A673 (cell line): ENCODE measurements at regions not wholly inside any gene's neighbourhood (a gene's known extent, or its start where the extent isn't known, plus 50 kb on each side); places are given as distances from the start of the nearest gene placed in this dataset.

Source experiments
- BruUV-seq: library from RNA; stranded (reverse); fragments of 400-500 nt; replicated peaks from 2 replicates; lab custom pipeline; 2021; lab: Mats Ljungman, UMichigan
- CTCF ChIA-PET: fragments of 300-600 bp; sonication (Branson Sonifier 250); formaldehyde crosslinking; loops from one replicate; lab custom pipeline; 2022; ENCODE audit warnings: antibody characterized with exemption; lab: Charles Lee
- POLR2A ChIA-PET: fragments of 300-600 bp; sonication (Branson Sonifier 250); formaldehyde crosslinking; loops from one replicate; lab custom pipeline; 2022; ENCODE audit warnings: antibody characterized with exemption; ENCODE audit not compliant: low non-redundant PET; lab: Charles Lee
- DNase-seq: peaks from one replicate; pipeline ENCODE4 v3.0.0-alpha.2; 2015; ENCODE audit warnings: low spot score
- H3K27ac ChIP-seq: fragments of 200-600 bp; sonication (generic); 2 replicates; pipeline ENCODE4 v1.5.1; 2016; ENCODE audit warnings: mixed run types, low read depth, mild to moderate bottlenecking, mixed read lengths, antibody characterized with exemption, low read length; ENCODE audit not compliant: poor library complexity, severe bottlenecking
- H3K27me3 ChIP-seq: fragments of 200-600 bp; sonication (generic); replicated peaks from 2 replicates; pipeline ENCODE4 v1.6.1; 2017; ENCODE audit warnings: mixed run types, low read depth, mild to moderate bottlenecking, mixed read lengths, antibody characterized with exemption, low read length; ENCODE audit not compliant: insufficient read depth, poor library complexity
- H3K36me3 ChIP-seq: fragments of 200-600 bp; sonication (generic); 2 replicates; pipeline ENCODE4 v1.6.1; 2016; ENCODE audit warnings: mixed run types, mild to moderate bottlenecking, mixed read lengths, antibody characterized with exemption, low read length; ENCODE audit not compliant: insufficient read depth, poor library complexity, severe bottlenecking
- H3K4me1 ChIP-seq: fragments of 200-600 bp; sonication (generic); 2 replicates; pipeline ENCODE4 v1.6.1; 2017; ENCODE audit warnings: mixed run types, mild to moderate bottlenecking, mixed read lengths, antibody characterized with exemption, low read length; ENCODE audit not compliant: insufficient read depth, poor library complexity, severe bottlenecking
- H3K4me3 ChIP-seq: fragments of 200-600 bp; sonication (generic); 2 replicates; pipeline ENCODE4 v1.5.1; 2016; ENCODE audit warnings: low read depth, mixed run types, mild to moderate bottlenecking, mixed read lengths, low read length; ENCODE audit not compliant: poor library complexity, severe bottlenecking
- H3K9me3 ChIP-seq: fragments of 200-600 bp; sonication (generic); 2 replicates; pipeline ENCODE4 v1.6.1; 2016; ENCODE audit warnings: mixed run types, low read depth, mild to moderate bottlenecking, mixed read lengths, antibody characterized with exemption, low read length; ENCODE audit not compliant: poor library complexity, severe bottlenecking
- EZH2 ChIP-seq: fragments of 200-600 bp; sonication (generic); IDR thresholded peaks from 2 replicates; pipeline ENCODE4 v1.6.1; 2017; ENCODE audit warnings: borderline replicate concordance, low read depth, mild to moderate bottlenecking, mixed read lengths, antibody characterized with exemption, low read length; ENCODE audit not compliant: poor library complexity, severe bottlenecking
- intact Hi-C: fragments of 100-400 bp; cut with micrococcal nuclease; formaldehyde crosslinking; loops from one replicate; pipeline ENCODE4 v1.10.0; 2022; ENCODE audit not compliant: unreplicated experiment
- TF ChIP-seq, protein P1 (sequence below): fragments of 300-800, 200-600 bp; sonication (generic); conservative IDR thresholded peaks from 2 replicates; pipeline ENCODE4 v1.5.1; 2017; ENCODE audit warnings: low read depth, mild to moderate bottlenecking, antibody characterized with exemption, low read length, moderate library complexity, mixed read lengths

DNA sequence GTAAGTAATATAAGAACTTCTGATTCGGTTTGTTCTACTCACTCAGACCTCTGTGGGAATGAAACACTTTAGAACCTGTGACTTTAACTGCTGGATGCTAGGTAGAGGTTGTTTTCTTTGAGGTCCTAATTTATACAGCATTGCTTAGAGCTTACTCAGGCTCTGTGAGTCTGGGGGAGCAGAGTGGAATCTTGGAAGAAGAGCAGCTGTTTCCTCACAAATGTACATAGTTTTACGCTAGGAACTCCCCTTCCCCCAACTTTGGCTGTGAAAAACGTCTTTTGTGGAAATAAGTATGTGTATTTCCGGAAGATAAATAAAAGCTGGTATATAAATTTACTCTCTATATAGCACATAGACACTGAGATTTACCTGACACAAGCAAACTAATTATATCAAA lies 141.4 kb downstream of the NAA11 start:
- BruUV-seq, result no TSS peak
- CTCF ChIA-PET, result no interaction called here
- DNase-seq, result no peak
- Histone ChIP-seq H3K4me3 (no peak overlapping the region), H3K4me1 (no peaks in the 10 kb centered on the region), H3K36me3 (no peaks in the 10 kb centered on the region), H3K27ac (no peak overlapping the region), H3K9me3 (no peaks in the 10 kb centered on the region), H3K27me3 (no peaks in the 10 kb centered on the region)
- TF ChIP-seq EZH2, result no peak
- TF ChIP-seq, protein P1, sequence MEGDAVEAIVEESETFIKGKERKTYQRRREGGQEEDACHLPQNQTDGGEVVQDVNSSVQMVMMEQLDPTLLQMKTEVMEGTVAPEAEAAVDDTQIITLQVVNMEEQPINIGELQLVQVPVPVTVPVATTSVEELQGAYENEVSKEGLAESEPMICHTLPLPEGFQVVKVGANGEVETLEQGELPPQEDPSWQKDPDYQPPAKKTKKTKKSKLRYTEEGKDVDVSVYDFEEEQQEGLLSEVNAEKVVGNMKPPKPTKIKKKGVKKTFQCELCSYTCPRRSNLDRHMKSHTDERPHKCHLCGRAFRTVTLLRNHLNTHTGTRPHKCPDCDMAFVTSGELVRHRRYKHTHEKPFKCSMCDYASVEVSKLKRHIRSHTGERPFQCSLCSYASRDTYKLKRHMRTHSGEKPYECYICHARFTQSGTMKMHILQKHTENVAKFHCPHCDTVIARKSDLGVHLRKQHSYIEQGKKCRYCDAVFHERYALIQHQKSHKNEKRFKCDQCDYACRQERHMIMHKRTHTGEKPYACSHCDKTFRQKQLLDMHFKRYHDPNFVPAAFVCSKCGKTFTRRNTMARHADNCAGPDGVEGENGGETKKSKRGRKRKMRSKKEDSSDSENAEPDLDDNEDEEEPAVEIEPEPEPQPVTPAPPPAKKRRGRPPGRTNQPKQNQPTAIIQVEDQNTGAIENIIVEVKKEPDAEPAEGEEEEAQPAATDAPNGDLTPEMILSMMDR, result no peak
- intact Hi-C loops, result no loop called here
- POLR2A ChIA-PET, result no interaction called here

DNA sequence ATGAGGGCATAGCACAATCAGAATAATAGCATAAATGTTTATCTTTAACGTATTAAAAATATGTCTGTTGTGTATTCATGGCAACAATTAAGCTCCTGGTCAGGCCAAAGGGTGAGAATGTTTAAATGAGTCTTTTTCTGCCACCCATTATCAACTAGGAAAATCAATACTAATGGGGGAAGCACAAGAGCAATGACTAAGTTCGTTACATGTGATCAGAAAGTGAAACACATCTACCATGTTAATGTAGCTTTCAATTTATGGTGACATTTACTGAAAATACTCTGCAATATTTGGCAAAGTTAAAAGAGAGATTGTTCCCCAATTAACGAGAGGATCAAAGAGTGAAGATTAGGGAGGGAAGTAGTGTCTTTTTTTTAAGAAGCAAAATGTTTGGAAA lies 143.7 kb downstream of the NAA11 start:
- H3K27ac ChIP-seq, result no peak overlapping the region
- H3K9me3 ChIP-seq, result no peaks in the 10 kb centered on the region
- DNase-seq, result no peak
- TF ChIP-seq, protein P1, result no peak
- no peak for TF ChIP-seq EZH2
- H3K4me1 ChIP-seq, result no peaks in the 10 kb centered on the region
- no peak overlapping the region for H3K4me3 ChIP-seq
- ChIA-PET POLR2A (no interaction called here), CTCF (no interaction called here)
- no peaks in the 10 kb centered on the region for H3K36me3 ChIP-seq
- no TSS peak for BruUV-seq
- intact Hi-C loops, result no loop called here
- no peaks in the 10 kb centered on the region for H3K27me3 ChIP-seq

DNA sequence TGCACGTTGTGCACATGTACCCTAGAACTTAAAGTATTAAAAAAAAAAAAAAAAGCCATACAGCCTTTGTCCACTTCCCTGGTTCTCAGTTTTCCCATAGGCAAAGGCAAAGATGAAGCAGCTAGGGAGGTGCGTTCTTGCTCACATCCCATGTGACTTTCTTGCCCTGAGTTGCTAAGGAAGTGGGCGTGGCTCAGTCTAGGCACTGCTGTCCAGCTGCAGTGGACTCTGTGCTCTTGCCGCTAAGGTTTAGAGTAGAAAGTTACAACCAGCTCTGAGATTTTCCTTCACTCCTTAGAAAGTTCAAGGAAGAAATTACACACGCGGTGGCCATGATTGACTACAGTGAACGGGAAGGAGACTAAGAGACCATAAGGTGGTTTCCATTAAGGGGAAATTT lies 144.7 kb downstream of the NAA11 start:
- Histone ChIP-seq H3K9me3 (no peaks in the 10 kb centered on the region), H3K36me3 (no peaks in the 10 kb centered on the region), H3K27ac (no peak overlapping the region), H3K4me3 (no peak overlapping the region), H3K27me3 (no peaks in the 10 kb centered on the region), H3K4me1 (no peaks in the 10 kb centered on the region)
- no TSS peak for BruUV-seq
- TF ChIP-seq, protein P1, result no peak
- TF ChIP-seq EZH2, result no peak
- intact Hi-C loops, result no loop called here
- ChIA-PET POLR2A (no interaction called here), CTCF (no interaction called here)
- no peak for DNase-seq
